ENCODE measurements at regions not wholly inside any gene's neighbourhood (a gene's known extent, or its start where the extent isn't known, plus 50 kb on each side); places are given as distances from the start of the nearest gene placed in this dataset.

- TF ChIP-seq TAF1 (IDR thresholded peaks at IDR 0.05; ENCODE audit: borderline replicate concordance, low read depth, low read length) (no peak), MAX (IDR thresholded peaks at IDR 0.05; ENCODE audit: low read depth) (no peak), REST (IDR thresholded peaks at IDR 0.05; ENCODE audit: low read depth, low read length) (no peak), RFX5 (IDR thresholded peaks at IDR 0.05; ENCODE audit: low read length) (no peak), EZH2phosphoT487 (IDR thresholded peaks at IDR 0.05; ENCODE audit: borderline replicate concordance, low read depth) (no peak), RAD21 (IDR thresholded peaks at IDR 0.05; ENCODE audit: low read length) (no peak), CTCF (IDR thresholded peaks at IDR 0.05) (no peak), POLR2AphosphoS5 (IDR thresholded peaks at IDR 0.05; ENCODE audit: low read depth, low read length) (no peak)
Observed at GRCh38 chr15:94081829-94082228, 149.5 kb upstream of the MCTP2 start.

All from SK-N-SH (cell line).